CD4-positive, alpha-beta T cell (primary cell): ENCODE measurements at regions not wholly inside any gene's neighbourhood (a gene's known extent, or its start where the extent isn't known, plus 50 kb on each side); places are given as distances from the start of the nearest gene placed in this dataset.

Experiments used
- ATAC-seq: fragments of 200-7000 bp; cut with Tn5 transposase; one replicate; pipeline ENCODE4 v1.10.0; 2022; ENCODE audit warnings: mild to moderate bottlenecking; ENCODE audit not compliant: poor library complexity
- CTCF ChIA-PET: fragments of 350-600 bp; sonication (Branson Sonifier 250); formaldehyde crosslinking; loops from one replicate; lab custom pipeline; 2021; ENCODE audit warnings: antibody characterized with exemption, inconsistent platforms; lab: Charles Lee
- POLR2A ChIA-PET: fragments of 350-600 bp; sonication (Branson Sonifier 250); formaldehyde crosslinking; loops from one replicate; lab custom pipeline; 2021; ENCODE audit warnings: antibody characterized with exemption, inconsistent platforms; lab: Charles Lee
- DNase-seq, 14 experiments: peaks; one replicate each; pipeline ENCODE4 v3.0.0-alpha.2; 2013 to 2020; ENCODE audit warnings: mixed read lengths in 2 of 14
- H3K27ac ChIP-seq, 2 donors: one replicate each; pipeline versions ENCODE4 v1.5.1 to v1.7.0; 2013; ENCODE audit warnings: low read length in 2 of 2, low read depth in 1 of 2, mild to moderate bottlenecking in 1 of 2
- H3K27me3 ChIP-seq, 2 experiments: 1 replicate in 1 of 2; 2 replicates in 1 of 2; pipeline versions ENCODE4 v1.6.1 to v1.7.0; 2013; ENCODE audit warnings: low read length in 2 of 2, control low read depth in 1 of 2, mild to moderate bottlenecking in 1 of 2, moderate library complexity in 1 of 2; ENCODE audit not compliant: insufficient read depth in 2 of 2, control insufficient read depth in 1 of 2
- H3K36me3 ChIP-seq: one replicate; pipeline ENCODE4 v1.6.1; 2013; ENCODE audit warnings: low read length, control low read depth; ENCODE audit not compliant: insufficient read depth
- H3K4me1 ChIP-seq: one replicate; pipeline ENCODE4 v1.6.1; 2013; ENCODE audit warnings: low read length, control low read depth; ENCODE audit not compliant: insufficient read depth
- H3K4me3 ChIP-seq: one replicate; pipeline ENCODE4 v1.5.1; 2013; ENCODE audit warnings: mild to moderate bottlenecking, low read length, moderate library complexity
- H3K9me3 ChIP-seq, 2 experiments: 1 replicate in 1 of 2; 2 replicates in 1 of 2; pipeline versions ENCODE4 v1.6.1 to v1.7.0; 2013; ENCODE audit warnings: low read length in 2 of 2, mild to moderate bottlenecking in 2 of 2, control low read depth in 1 of 2, moderate library complexity in 1 of 2; ENCODE audit not compliant: control insufficient read depth in 1 of 2, insufficient read depth in 1 of 2
- H3K27ac Mint-ChIP-seq: one replicate; pipeline ENCODE4 v1.8.0; 2020; ENCODE audit warnings: mixed read lengths
- H3K27me3 Mint-ChIP-seq: one replicate; pipeline ENCODE4 v1.8.0; 2021; ENCODE audit warnings: mixed read lengths
- H3K36me3 Mint-ChIP-seq: one replicate; pipeline ENCODE4 v1.8.0; 2021; ENCODE audit warnings: low read depth, mixed read lengths
- H3K4me1 Mint-ChIP-seq: one replicate; pipeline ENCODE4 v1.8.0; 2021; ENCODE audit warnings: low read depth, mixed read lengths
- H3K4me3 Mint-ChIP-seq: one replicate; pipeline ENCODE4 v1.8.0; 2020; ENCODE audit warnings: mild to moderate bottlenecking, mixed read lengths
- H3K9me3 Mint-ChIP-seq: one replicate; pipeline ENCODE4 v1.8.0; 2020; ENCODE audit warnings: mixed read lengths
- intact Hi-C, 2 experiments: fragments of 100-400 bp; cut with DNase I in 1 of 2; cut with micrococcal nuclease in 1 of 2; formaldehyde crosslinking; loops; one replicate each; pipeline versions ENCODE4 v1.15.1 to v1.9.0; 2023 to 2025; cut with DNase I, micrococcal nuclease
- TF ChIP-seq, protein P1 (sequence below): fragments of 200-600 bp; IDR thresholded peaks from one replicate; pipeline ENCODE4 v1.8.0; 2022; ENCODE audit warnings: antibody characterized with exemption, mild to moderate bottlenecking

GRCh38 chrX:138917781-138918180, 206.3 kb upstream of the FGF13 start:
- Histone ChIP-seq H3K4me3 (no peak overlapping the region), H3K4me1 (no peaks in the 10 kb centered on the region), H3K9me3 (no peaks in the 10 kb centered on the region), H3K27ac (no peak overlapping the region), H3K27me3 (no peaks in the 10 kb centered on the region), H3K36me3 (no peaks in the 10 kb centered on the region)
- no peak for ATAC-seq
- Mint-ChIP-seq H3K4me1 (no peaks in the 10 kb centered on the region), H3K27ac (no peak overlapping the region), H3K27me3 (no peaks in the 10 kb centered on the region), H3K36me3 (no peaks in the 10 kb centered on the region), H3K4me3 (no peak overlapping the region), H3K9me3 (no peaks in the 10 kb centered on the region)
- POLR2A ChIA-PET, result no interaction called here
- intact Hi-C loops, result no loop called here
- TF ChIP-seq, protein P1, sequence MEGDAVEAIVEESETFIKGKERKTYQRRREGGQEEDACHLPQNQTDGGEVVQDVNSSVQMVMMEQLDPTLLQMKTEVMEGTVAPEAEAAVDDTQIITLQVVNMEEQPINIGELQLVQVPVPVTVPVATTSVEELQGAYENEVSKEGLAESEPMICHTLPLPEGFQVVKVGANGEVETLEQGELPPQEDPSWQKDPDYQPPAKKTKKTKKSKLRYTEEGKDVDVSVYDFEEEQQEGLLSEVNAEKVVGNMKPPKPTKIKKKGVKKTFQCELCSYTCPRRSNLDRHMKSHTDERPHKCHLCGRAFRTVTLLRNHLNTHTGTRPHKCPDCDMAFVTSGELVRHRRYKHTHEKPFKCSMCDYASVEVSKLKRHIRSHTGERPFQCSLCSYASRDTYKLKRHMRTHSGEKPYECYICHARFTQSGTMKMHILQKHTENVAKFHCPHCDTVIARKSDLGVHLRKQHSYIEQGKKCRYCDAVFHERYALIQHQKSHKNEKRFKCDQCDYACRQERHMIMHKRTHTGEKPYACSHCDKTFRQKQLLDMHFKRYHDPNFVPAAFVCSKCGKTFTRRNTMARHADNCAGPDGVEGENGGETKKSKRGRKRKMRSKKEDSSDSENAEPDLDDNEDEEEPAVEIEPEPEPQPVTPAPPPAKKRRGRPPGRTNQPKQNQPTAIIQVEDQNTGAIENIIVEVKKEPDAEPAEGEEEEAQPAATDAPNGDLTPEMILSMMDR, result no peak
- CTCF ChIA-PET, result no interaction called here
- no peak for DNase-seq

GRCh38 chrX:138914767-138915166, 203.2 kb upstream of the FGF13 start:
- no peak for ATAC-seq
- H3K27me3 ChIP-seq, result no peaks in the 10 kb centered on the region
- DNase-seq, result no peak
- no peaks in the 10 kb centered on the region for H3K9me3 ChIP-seq
- no peaks in the 10 kb centered on the region for H3K4me1 Mint-ChIP-seq
- no peaks in the 10 kb centered on the region for H3K9me3 Mint-ChIP-seq
- POLR2A ChIA-PET, result no interaction called here
- H3K27ac ChIP-seq, result no peak overlapping the region
- H3K4me3 Mint-ChIP-seq, result no peak overlapping the region
- H3K4me3 ChIP-seq, result no peak overlapping the region
- CTCF ChIA-PET, result no interaction called here
- no peak overlapping the region for H3K27ac Mint-ChIP-seq
- no peaks in the 10 kb centered on the region for H3K36me3 Mint-ChIP-seq
- TF ChIP-seq, protein P1, result no peak
- no peaks in the 10 kb centered on the region for H3K27me3 Mint-ChIP-seq
- intact Hi-C loops, result no loop called here
- H3K4me1 ChIP-seq, result no peaks in the 10 kb centered on the region
- no peaks in the 10 kb centered on the region for H3K36me3 ChIP-seq

- Histone ChIP-seq H3K27me3 (no peaks in the 10 kb centered on the region), H3K4me3 (no peak overlapping the region), H3K27ac (no peak overlapping the region), H3K36me3 (no peaks in the 10 kb centered on the region), H3K4me1 (no peaks in the 10 kb centered on the region), H3K9me3 (no peaks in the 10 kb centered on the region)
- TF ChIP-seq, protein P1, result no peak
- CTCF ChIA-PET, result no interaction called here
- POLR2A ChIA-PET, result no interaction called here
- no peak overlapping the region for H3K27ac Mint-ChIP-seq
- no peak overlapping the region for H3K4me3 Mint-ChIP-seq
- H3K9me3 Mint-ChIP-seq, result no peaks in the 10 kb centered on the region
- intact Hi-C loops, result no loop called here
- no peaks in the 10 kb centered on the region for H3K4me1 Mint-ChIP-seq
- no peaks in the 10 kb centered on the region for H3K36me3 Mint-ChIP-seq
- DNase-seq, result no peak
- no peaks in the 10 kb centered on the region for H3K27me3 Mint-ChIP-seq
- ATAC-seq, result no peak
These were observed 197.1 kb upstream of the FGF13 start for GRCh38 chrX:138908577-138908976.
